Colonic mucosa (tissue), 4 donors: ENCODE measurements at regions not wholly inside any gene's neighbourhood (a gene's known extent, or its start where the extent isn't known, plus 50 kb on each side); places are given as distances from the start of the nearest gene placed in this dataset.
A peak's percentile ranks its signal among the peaks of the same experiment; 100 is the strongest.

Experiments used
- DNase-seq: peaks from one replicate; pipeline ENCODE4 v3.0.0-alpha.2; 2020
- H3K27ac ChIP-seq: fragments of 200-600 bp; one replicate; pipeline ENCODE4 v1.8.0; 2021
- H3K27me3 ChIP-seq: fragments of 200-600 bp; one replicate; pipeline ENCODE4 v1.8.0; 2021
- H3K36me3 ChIP-seq: fragments of 200-600 bp; one replicate; pipeline ENCODE4 v1.8.0; 2021
- H3K4me1 ChIP-seq: fragments of 200-600 bp; one replicate; pipeline ENCODE4 v1.8.0; 2021; ENCODE audit warnings: mild to moderate bottlenecking
- H3K4me3 ChIP-seq: fragments of 200-600 bp; one replicate; pipeline ENCODE4 v1.8.0; 2021
- H3K9ac ChIP-seq, 2 donors: one replicate each; pipeline ENCODE4 v1.7.0; 2013; ENCODE audit warnings: control low read depth in 2 of 2, low read depth in 2 of 2, low read length in 2 of 2
- H3K9me3 ChIP-seq: fragments of 200-600 bp; one replicate; pipeline ENCODE4 v1.8.0; 2021
- CTCF ChIP-seq: fragments of 200-600 bp; IDR thresholded peaks from one replicate; pipeline ENCODE4 v1.8.0; 2022; ENCODE audit warnings: antibody characterized with exemption, mild to moderate bottlenecking
- intact Hi-C: fragments of 100-400 bp; cut with DNase I; formaldehyde crosslinking; loops from one replicate; pipeline ENCODE4 v1.14.1; 2022
- donor health status: healthy.
- donor health status: DM: no; HTN: no; CAD: no.
- donor health status: DM: no; HTN: no; CAD: no.

GRCh38 chr1:21346365-21347071 is 56.3 kb upstream of the ECE1 start:
- Histone ChIP-seq H3K9me3 (no peaks in the 10 kb centered on the region), H3K4me1 (peaks cover 10% of the 10 kb centered on the region), H3K4me3 (peak overlapping the region; percentile 46), H3K9ac (peak overlapping the region; percentile 38 to 80), H3K27ac (no peak overlapping the region), H3K36me3 (no peaks in the 10 kb centered on the region), H3K27me3 (no peaks in the 10 kb centered on the region)
- DNase-seq = no peak
- intact Hi-C loops = no loop called here
- no peak for TF ChIP-seq CTCF

GRCh38 chr1:21344750-21345443 is 54.6 kb upstream of the ECE1 start:
- Histone ChIP-seq H3K36me3 (no peaks in the 10 kb centered on the region), H3K27ac (peak overlapping the region; percentile 51), H3K4me3 (peak overlapping the region; percentile 46), H3K9me3 (no peaks in the 10 kb centered on the region), H3K9ac (peak overlapping the region; percentile 66 to 81), H3K4me1 (peaks cover 22% of the 10 kb centered on the region), H3K27me3 (no peaks in the 10 kb centered on the region)
- TF ChIP-seq CTCF = no peak
- DNase-seq = no peak
- intact Hi-C loops = no loop called here

GRCh38 chr1:21344098-21344749 is 54.0 kb upstream of the ECE1 start:
- Histone ChIP-seq H3K36me3 (no peaks in the 10 kb centered on the region), H3K27ac (peak overlapping the region; percentile 51), H3K9ac (peak overlapping the region; percentile 66 to 81), H3K4me1 (peaks cover 29% of the 10 kb centered on the region), H3K4me3 (peak overlapping the region; percentile 46), H3K27me3 (no peaks in the 10 kb centered on the region), H3K9me3 (no peaks in the 10 kb centered on the region)
- TF ChIP-seq CTCF = no peak
- intact Hi-C loops = no loop called here
- no peak for DNase-seq

- no peak for TF ChIP-seq CTCF
- Histone ChIP-seq H3K4me1 (peaks cover 39% of the 10 kb centered on the region), H3K9ac (peak overlapping the region in 1 of 2 donors; percentile 66), H3K9me3 (no peaks in the 10 kb centered on the region), H3K36me3 (no peaks in the 10 kb centered on the region), H3K27me3 (no peaks in the 10 kb centered on the region), H3K27ac (peak overlapping the region; percentile 51), H3K4me3 (peak overlapping the region; percentile 5)
- DNase-seq = no peak
- intact Hi-C loops = no loop called here
These were observed 52.9 kb upstream of the ECE1 start for GRCh38 chr1:21342961-21343838.

- H3K4me1 ChIP-seq = peaks cover 41% of the 10 kb centered on the region
- no peak for DNase-seq
- no peaks in the 10 kb centered on the region for H3K36me3 ChIP-seq
- H3K27me3 ChIP-seq = no peaks in the 10 kb centered on the region
- H3K27ac ChIP-seq = peak overlapping the region; percentile 81
- no peaks in the 10 kb centered on the region for H3K9me3 ChIP-seq
- H3K9ac ChIP-seq = peak overlapping the region; percentile 41 to 43
- no peak for TF ChIP-seq CTCF
- intact Hi-C loops = no loop called here
- no peak overlapping the region for H3K4me3 ChIP-seq
These were observed 51.3 kb upstream of the ECE1 start for GRCh38 chr1:21341517-21342078.
